IMR-90 (cell line): ENCODE measurements at regions not wholly inside any gene's neighbourhood (a gene's known extent, or its start where the extent isn't known, plus 50 kb on each side); places are given as distances from the start of the nearest gene placed in this dataset.

Experiments used
- ATAC-seq: fragments of 200-7000 bp; cut with Tn5 transposase; 2 replicates; pipeline ENCODE4 v1.9.1; 2020; ENCODE audit warnings: low read depth, mild to moderate bottlenecking, moderate library complexity
- BruUV-seq: library from RNA; stranded (reverse); fragments of 400-500 nt; replicated peaks from 2 replicates; lab custom pipeline; 2021; lab: Mats Ljungman, UMichigan
- CTCF ChIA-PET: fragments of 300-600 bp; formaldehyde crosslinking; extraction: SDS; loops from one replicate; lab custom pipeline; 2021; ENCODE audit warnings: antibody characterized with exemption; lab: Yijun Ruan, JAX
- POLR2A ChIA-PET: fragments of 300-600 bp; sonication (Branson Sonifier 250); formaldehyde crosslinking; loops from one replicate; lab custom pipeline; 2022; ENCODE audit warnings: antibody characterized with exemption; ENCODE audit not compliant: unreplicated experiment; lab: Charles Lee
- DNase-seq: peaks from one replicate; pipeline ENCODE4 v3.0.0; 2013
- H2AFZ ChIP-seq: replicated peaks from 2 replicates; pipeline ENCODE3; 2013; ENCODE audit warnings: low read length, mild to moderate bottlenecking; ENCODE audit not compliant: poor library complexity
- H2AK5ac ChIP-seq: 2 replicates; pipeline ENCODE4 v1.6.1; 2013; ENCODE audit warnings: low read depth, low read length, inconsistent platforms
- H2AK9ac ChIP-seq: replicated peaks from 2 replicates; pipeline ENCODE3; 2013; ENCODE audit warnings: mild to moderate bottlenecking, low read depth, low read length, moderate library complexity; ENCODE audit not compliant: poor library complexity
- H2BK120ac ChIP-seq: 2 replicates; pipeline ENCODE4 v1.6.1; 2013; ENCODE audit warnings: low read depth, low read length, inconsistent platforms
- H2BK15ac ChIP-seq: 3 replicates; pipeline ENCODE4 v1.6.1; 2013; ENCODE audit warnings: low read depth, low read length, inconsistent platforms
- H2BK20ac ChIP-seq: 2 replicates; pipeline ENCODE4 v1.6.1; 2013; ENCODE audit warnings: low read depth, mild to moderate bottlenecking, inconsistent platforms, low read length, moderate library complexity
- H2BK5ac ChIP-seq: 2 replicates; pipeline ENCODE4 v1.6.1; 2013; ENCODE audit warnings: mild to moderate bottlenecking, low read depth, low read length, inconsistent platforms; ENCODE audit not compliant: poor library complexity, severe bottlenecking
- H3K14ac ChIP-seq: replicated peaks from 2 replicates; pipeline ENCODE4 v1.6.1; 2013; ENCODE audit warnings: low read depth, low read length, inconsistent platforms
- H3K18ac ChIP-seq: 2 replicates; pipeline ENCODE4 v1.6.1; 2013; ENCODE audit warnings: low read depth, low read length, control low read depth
- H3K23ac ChIP-seq: 2 replicates; pipeline ENCODE4 v1.6.1; 2013; ENCODE audit warnings: low read depth, low read length, inconsistent platforms
- H3K27ac ChIP-seq: 2 replicates; pipeline ENCODE4 v1.5.1; 2013; ENCODE audit warnings: mild to moderate bottlenecking, control low read depth, low read length; ENCODE audit not compliant: insufficient read depth
- H3K27me3 ChIP-seq: 2 replicates; pipeline ENCODE4 v1.6.1; 2013; ENCODE audit warnings: low read length; ENCODE audit not compliant: control insufficient read depth, insufficient read depth
- H3K36me3 ChIP-seq: 2 replicates; pipeline ENCODE4 v1.6.1; 2013; ENCODE audit warnings: low read length, mixed read lengths; ENCODE audit not compliant: control insufficient read depth, insufficient read depth
- H3K4ac ChIP-seq: 2 replicates; pipeline ENCODE4 v1.6.1; 2013; ENCODE audit warnings: low read depth, low read length, inconsistent platforms
- H3K4me1 ChIP-seq: 2 replicates; pipeline ENCODE4 v1.6.1; 2013; ENCODE audit warnings: low read length, mixed read lengths; ENCODE audit not compliant: control insufficient read depth, insufficient read depth
- H3K4me2 ChIP-seq: 2 replicates; pipeline ENCODE4 v1.6.1; 2013; ENCODE audit warnings: low read depth, mild to moderate bottlenecking, control low read depth, low read length, moderate library complexity
- H3K4me3 ChIP-seq: 2 replicates; pipeline ENCODE4 v1.5.1; 2013; ENCODE audit warnings: low read depth, mild to moderate bottlenecking, control low read depth, low read length, moderate library complexity; ENCODE audit not compliant: insufficient read depth
- H3K56ac ChIP-seq: 2 replicates; pipeline ENCODE4 v1.6.1; 2013; ENCODE audit warnings: low read length, inconsistent platforms; ENCODE audit not compliant: insufficient read depth; ENCODE audit errors: extremely low read depth
- H3K79me1 ChIP-seq, 2 experiments: 2 replicates each; pipeline ENCODE4 v1.6.1; 2013; ENCODE audit warnings: low read length in 2 of 2, inconsistent platforms in 1 of 2, low read depth in 1 of 2
- H3K9ac ChIP-seq: 2 replicates; pipeline ENCODE4 v1.6.1; 2013; ENCODE audit warnings: low read depth, low read length, control low read depth
- H3K9me1 ChIP-seq: 2 replicates; pipeline ENCODE4 v1.6.1; 2013; ENCODE audit warnings: low read length, inconsistent platforms; ENCODE audit not compliant: insufficient read depth
- H3K9me3 ChIP-seq: 2 replicates; pipeline ENCODE4 v1.6.1; 2013; ENCODE audit warnings: low read length; ENCODE audit not compliant: control insufficient read depth, insufficient read depth
- H4K20me1 ChIP-seq: 2 replicates; pipeline ENCODE4 v1.6.1; 2013; ENCODE audit warnings: low read length, inconsistent platforms; ENCODE audit not compliant: insufficient read depth
- H4K5ac ChIP-seq: 2 replicates; pipeline ENCODE4 v1.6.1; 2013; ENCODE audit warnings: mild to moderate bottlenecking, low read depth, low read length, control low read depth
- H4K8ac ChIP-seq, 2 experiments: 2 replicates each; pipeline ENCODE4 v1.6.1; 2013; ENCODE audit warnings: low read depth in 2 of 2, low read length in 2 of 2, control low read depth in 1 of 2, inconsistent platforms in 1 of 2
- H4K91ac ChIP-seq: 2 replicates; pipeline ENCODE4 v1.6.1; 2013; ENCODE audit warnings: low read depth, low read length, inconsistent platforms; ENCODE audit not compliant: insufficient read depth
- MAZ ChIP-seq: IDR thresholded peaks from 2 replicates; pipeline ENCODE4 v1.6.1; 2012; ENCODE audit warnings: low read depth, mild to moderate bottlenecking, low read length, improper control_type of control experiment, moderate library complexity, borderline replicate concordance
- NFE2L2 ChIP-seq: fragments of 150-350 bp; IDR thresholded peaks from 2 replicates; pipeline ENCODE4 v1.6.1; 2016; ENCODE audit warnings: low read depth, mild to moderate bottlenecking, low read length
- RCOR1 ChIP-seq: IDR thresholded peaks from 2 replicates; pipeline ENCODE4 v1.6.1; 2012; ENCODE audit warnings: mild to moderate bottlenecking, low read length, improper control_type of control experiment; ENCODE audit not compliant: insufficient replicate concordance
- SMC3 ChIP-seq: fragments of 150-350 bp; IDR thresholded peaks from 2 replicates; pipeline ENCODE4 v1.6.1; 2016; ENCODE audit warnings: low read depth, mild to moderate bottlenecking, antibody characterized with exemption, low read length, moderate library complexity
- WGBS, 2 experiments: methylation state at CpG; one replicate each; pipeline versions ENCODE4 v1.1.5 to v1.1.7; 2013; ENCODE audit warnings: missing lambda C conversion rate in 2 of 2; ENCODE audit not compliant: insufficient read length in 1 of 2; ENCODE audit errors: extremely low coverage in 2 of 2; 5-methylcytosine and 5-hydroxymethylcytosine counted together
- dilution Hi-C: fragments of 300-500 bp; cut with HindIII; formaldehyde crosslinking; loops from one replicate; pipeline ENCODE4 v1.14.3; 2018; ENCODE audit warnings: low sequenced_read_pairs; ENCODE audit not compliant: unreplicated experiment
- in situ Hi-C: fragments of 300-500 bp; cut with MboI; formaldehyde crosslinking; loops from 3 replicates; pipeline ENCODE4 v1.14.3; 2019; ENCODE audit warnings: low sequenced_read_pairs, inconsistent platforms, mixed read lengths
- intact Hi-C: fragments of 100-400 bp; cut with micrococcal nuclease; formaldehyde crosslinking; loops from 2 replicates; pipeline ENCODE4 v1.10.0; 2022
- TF ChIP-seq, protein P1 (sequence below): fragments of 150-350 bp; IDR thresholded peaks from 2 replicates; pipeline ENCODE4 v1.6.1; 2017; ENCODE audit warnings: mild to moderate bottlenecking, antibody characterized with exemption, low read length, low read depth

DNA sequence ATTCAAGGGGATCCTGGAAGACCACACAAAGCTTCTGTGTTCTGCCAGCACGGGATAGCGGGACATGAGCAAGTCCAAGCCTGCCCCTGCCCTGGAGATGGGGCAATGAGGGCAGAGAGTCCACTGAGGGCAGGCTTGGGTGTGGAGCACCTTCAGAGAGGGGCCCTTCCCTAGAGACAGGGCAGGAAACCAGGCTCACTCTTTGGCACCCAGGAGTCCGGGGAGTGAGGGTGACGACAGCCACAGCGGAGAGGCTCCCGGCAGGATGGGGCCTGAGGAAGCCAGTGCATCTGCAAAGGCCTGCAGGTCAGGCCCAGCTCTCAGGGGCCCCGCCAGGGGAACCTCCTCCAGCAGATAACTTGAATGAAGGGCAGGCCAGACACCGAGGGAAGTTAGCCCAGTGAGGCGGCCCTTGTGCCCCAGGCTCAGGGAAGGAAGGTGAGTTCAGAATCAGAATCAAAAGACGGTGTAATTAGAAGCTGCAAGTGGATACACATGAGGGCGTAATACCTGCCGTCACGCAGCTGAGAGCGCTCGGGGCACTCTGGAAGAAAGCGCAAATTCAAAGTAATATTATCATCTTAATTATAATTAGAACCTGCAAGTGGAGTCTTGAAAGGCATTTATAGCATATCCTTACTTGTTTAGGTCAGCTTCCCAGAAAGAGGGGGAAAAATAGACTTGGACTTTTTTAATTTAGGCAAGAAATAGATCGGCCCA, 142.6 kb upstream of the LGALSL start:
- no peaks in the 10 kb centered on the region for H3K36me3 ChIP-seq
- no peaks in the 10 kb centered on the region for H3K9me1 ChIP-seq
- H2BK15ac ChIP-seq = no peak overlapping the region
- H2AK9ac ChIP-seq = no peak overlapping the region
- H3K56ac ChIP-seq = no peak overlapping the region
- no peaks in the 10 kb centered on the region for H3K79me1 ChIP-seq
- H4K8ac ChIP-seq = no peak overlapping the region
- H3K18ac ChIP-seq = no peak overlapping the region
- H2BK120ac ChIP-seq = no peak overlapping the region
- H3K27me3 ChIP-seq = peaks cover 24% of the 10 kb centered on the region
- BruUV-seq = no TSS peak
- no peak overlapping the region for H3K14ac ChIP-seq
- WGBS, 2 experiments = 75% methylated on average over 5 of the region's 17 CpGs; no CpG with 5 or more reads in 1 of the 2 experiments
- no peak for TF ChIP-seq RCOR1
- TF ChIP-seq NFE2L2 = no peak
- no peak for TF ChIP-seq MAZ
- TF ChIP-seq SMC3 = no peak
- TF ChIP-seq, protein P1, sequence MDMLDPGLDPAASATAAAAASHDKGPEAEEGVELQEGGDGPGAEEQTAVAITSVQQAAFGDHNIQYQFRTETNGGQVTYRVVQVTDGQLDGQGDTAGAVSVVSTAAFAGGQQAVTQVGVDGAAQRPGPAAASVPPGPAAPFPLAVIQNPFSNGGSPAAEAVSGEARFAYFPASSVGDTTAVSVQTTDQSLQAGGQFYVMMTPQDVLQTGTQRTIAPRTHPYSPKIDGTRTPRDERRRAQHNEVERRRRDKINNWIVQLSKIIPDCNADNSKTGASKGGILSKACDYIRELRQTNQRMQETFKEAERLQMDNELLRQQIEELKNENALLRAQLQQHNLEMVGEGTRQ = no peak
- H3K9ac ChIP-seq = no peak overlapping the region
- H2AFZ ChIP-seq = peak overlapping the region; percentile 24
- in situ Hi-C loops (no loop called here), intact Hi-C loops (loop anchor here (5.0 kb wide), 2 partner anchors 169 to 264 kb away; partner anchors contain the start of gene PELI1), dilution Hi-C loops (loop anchor here (25.0 kb wide), 1 partner anchor 249 kb away; no protein-coding TSS in a partner anchor)
- H4K20me1 ChIP-seq = no peaks in the 10 kb centered on the region
- no peak overlapping the region for H3K4me3 ChIP-seq
- no peak overlapping the region for H3K4me2 ChIP-seq
- H3K23ac ChIP-seq = no peak overlapping the region
- no peak for DNase-seq
- H3K4ac ChIP-seq = no peak overlapping the region
- POLR2A ChIA-PET = no interaction called here
- peaks cover 3% of the 10 kb centered on the region for H3K4me1 ChIP-seq
- no peak overlapping the region for H3K27ac ChIP-seq
- no peak overlapping the region for H4K91ac ChIP-seq
- H2BK20ac ChIP-seq = no peak overlapping the region
- no peak overlapping the region for H2AK5ac ChIP-seq
- ATAC-seq = no peak
- no peak overlapping the region for H4K5ac ChIP-seq
- H2BK5ac ChIP-seq = no peak overlapping the region
- no peaks in the 10 kb centered on the region for H3K9me3 ChIP-seq
- CTCF ChIA-PET = interaction anchor here (0.5 to 2.1 kb wide), 10 partner anchors 11 to 380 kb away, joined by 3 to 20 read pairs (median 4); no protein-coding TSS in a partner anchor
